Suprapubic skin (tissue), 4 donors: ENCODE measurements at regions not wholly inside any gene's neighbourhood (a gene's known extent, or its start where the extent isn't known, plus 50 kb on each side); places are given as distances from the start of the nearest gene placed in this dataset.

ENCODE experiments used
- DNase-seq, 2 donors: peaks; one replicate each; pipeline ENCODE4 v3.0.0-alpha.2; 2019; ENCODE audit warnings: low spot score in 2 of 2
- H3K27ac ChIP-seq: fragments of 200-600 bp; sonication (generic); one replicate; pipeline ENCODE4 v1.5.1; 2019
- H3K27me3 ChIP-seq: fragments of 200-600 bp; sonication (generic); one replicate; pipeline ENCODE4 v1.5.1; 2019
- H3K36me3 ChIP-seq: fragments of 200-600 bp; sonication (generic); one replicate; pipeline ENCODE4 v1.5.1; 2019
- H3K4me1 ChIP-seq: fragments of 200-600 bp; sonication (generic); one replicate; pipeline ENCODE4 v1.5.1; 2019
- H3K4me3 ChIP-seq: fragments of 200-600 bp; sonication (generic); one replicate; pipeline ENCODE4 v1.5.1; 2019; ENCODE audit warnings: mild to moderate bottlenecking
- H3K9me3 ChIP-seq: fragments of 200-600 bp; sonication (generic); one replicate; pipeline ENCODE4 v1.5.1; 2019
- EP300 ChIP-seq: sonication (generic); formaldehyde crosslinking; IDR thresholded peaks from one replicate; pipeline ENCODE4 v1.6.1; 2017; ENCODE audit warnings: antibody characterized with exemption
- POLR2A ChIP-seq, 2 donors: fragments of 450-650 bp; IDR thresholded peaks; one replicate each; pipeline ENCODE4 v1.6.1; 2017; ENCODE audit warnings: antibody characterized with exemption in 2 of 2, mild to moderate bottlenecking in 2 of 2, moderate library complexity in 2 of 2
- POLR2AphosphoS5 ChIP-seq, 3 donors: sonication (generic); formaldehyde crosslinking; IDR thresholded peaks; one replicate each; pipeline ENCODE4 v1.6.1; 2017; ENCODE audit warnings: antibody characterized with exemption in 3 of 3
- WGBS: methylation state at CpG from one replicate; pipeline ENCODE4 v1.1.5; 2018; 5-methylcytosine and 5-hydroxymethylcytosine counted together
- TF ChIP-seq, protein P1 (sequence below), 2 donors: fragments of 200-600 bp in 1 of 2; fragments of 450-650 bp in 1 of 2; sonication (generic) in 1 of 2; IDR thresholded peaks; one replicate each; pipeline ENCODE4 v1.5.1; 2016 to 2019; ENCODE audit warnings: antibody characterized with exemption in 2 of 2, mild to moderate bottlenecking in 1 of 2, moderate library complexity in 1 of 2

GRCh38 chr5:5572976-5573797 is 150.7 kb downstream of the ICE1 start:
- Histone ChIP-seq H3K36me3 (no peaks in the 10 kb centered on the region), H3K27ac (no peak overlapping the region), H3K4me1 (peaks cover 3% of the 10 kb centered on the region), H3K27me3 (peaks cover 4% of the 10 kb centered on the region), H3K4me3 (no peak overlapping the region), H3K9me3 (no peaks in the 10 kb centered on the region)
- TF ChIP-seq EP300 = no peak
- no peak for TF ChIP-seq POLR2AphosphoS5 (IDR thresholded peaks at IDR 0.05)
- TF ChIP-seq POLR2A (IDR thresholded peaks at IDR 0.05) = no peak
- TF ChIP-seq, protein P1, sequence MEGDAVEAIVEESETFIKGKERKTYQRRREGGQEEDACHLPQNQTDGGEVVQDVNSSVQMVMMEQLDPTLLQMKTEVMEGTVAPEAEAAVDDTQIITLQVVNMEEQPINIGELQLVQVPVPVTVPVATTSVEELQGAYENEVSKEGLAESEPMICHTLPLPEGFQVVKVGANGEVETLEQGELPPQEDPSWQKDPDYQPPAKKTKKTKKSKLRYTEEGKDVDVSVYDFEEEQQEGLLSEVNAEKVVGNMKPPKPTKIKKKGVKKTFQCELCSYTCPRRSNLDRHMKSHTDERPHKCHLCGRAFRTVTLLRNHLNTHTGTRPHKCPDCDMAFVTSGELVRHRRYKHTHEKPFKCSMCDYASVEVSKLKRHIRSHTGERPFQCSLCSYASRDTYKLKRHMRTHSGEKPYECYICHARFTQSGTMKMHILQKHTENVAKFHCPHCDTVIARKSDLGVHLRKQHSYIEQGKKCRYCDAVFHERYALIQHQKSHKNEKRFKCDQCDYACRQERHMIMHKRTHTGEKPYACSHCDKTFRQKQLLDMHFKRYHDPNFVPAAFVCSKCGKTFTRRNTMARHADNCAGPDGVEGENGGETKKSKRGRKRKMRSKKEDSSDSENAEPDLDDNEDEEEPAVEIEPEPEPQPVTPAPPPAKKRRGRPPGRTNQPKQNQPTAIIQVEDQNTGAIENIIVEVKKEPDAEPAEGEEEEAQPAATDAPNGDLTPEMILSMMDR (IDR thresholded peaks at IDR 0.05) = no peak
- WGBS = 35% methylated on average over 12 of the region's 21 CpGs
- no peak for DNase-seq

DNA sequence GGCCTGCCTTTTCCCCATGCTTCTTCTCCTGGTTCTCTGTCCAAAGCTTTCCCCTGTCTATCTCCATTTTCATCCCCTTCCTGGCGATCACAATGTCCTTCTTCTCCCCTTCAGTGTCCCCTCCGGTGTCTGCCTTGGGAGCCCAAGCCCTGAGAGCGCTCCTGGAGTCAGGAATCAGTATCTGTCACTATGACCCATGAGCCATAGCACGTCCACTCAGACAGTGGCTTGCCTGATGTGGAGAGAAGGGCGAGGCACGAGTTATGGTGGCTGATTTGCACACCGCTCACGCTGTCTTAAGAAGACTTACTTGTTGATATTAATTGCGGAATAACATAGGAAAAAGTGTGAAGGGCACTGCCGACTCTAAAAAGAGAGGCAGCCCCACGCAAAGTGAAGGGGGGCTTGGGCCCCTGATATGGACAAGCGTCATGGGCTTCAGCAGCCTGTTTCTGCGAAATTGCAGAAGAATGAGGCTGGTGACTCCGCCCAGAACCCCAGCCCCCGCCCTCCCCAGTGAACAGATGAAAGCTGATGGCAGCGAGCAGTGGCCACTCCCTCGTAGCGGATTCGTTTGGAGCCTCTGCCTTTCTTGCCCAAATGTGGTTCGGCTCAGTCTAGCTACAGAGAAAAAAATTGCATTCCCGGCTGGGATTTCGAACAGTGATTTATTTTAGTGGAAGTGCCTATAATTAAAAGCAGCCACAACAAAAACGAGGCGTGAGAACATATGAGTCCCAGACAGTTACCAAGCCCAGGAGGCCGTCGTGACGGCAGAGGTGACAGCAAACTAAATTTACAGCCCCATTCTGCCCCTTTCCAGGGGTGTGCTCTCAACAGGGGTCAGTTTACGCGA is 149.8 kb downstream of the ICE1 start:
- no peak for TF ChIP-seq EP300
- TF ChIP-seq, protein P1 (IDR thresholded peaks at IDR 0.05) = no peak
- no peak for TF ChIP-seq POLR2AphosphoS5 (IDR thresholded peaks at IDR 0.05)
- TF ChIP-seq POLR2A (IDR thresholded peaks at IDR 0.05) = no peak
- peak in 1 of 2 donors; percentile 80 for DNase-seq
- H3K4me3 ChIP-seq = no peak overlapping the region

DNA sequence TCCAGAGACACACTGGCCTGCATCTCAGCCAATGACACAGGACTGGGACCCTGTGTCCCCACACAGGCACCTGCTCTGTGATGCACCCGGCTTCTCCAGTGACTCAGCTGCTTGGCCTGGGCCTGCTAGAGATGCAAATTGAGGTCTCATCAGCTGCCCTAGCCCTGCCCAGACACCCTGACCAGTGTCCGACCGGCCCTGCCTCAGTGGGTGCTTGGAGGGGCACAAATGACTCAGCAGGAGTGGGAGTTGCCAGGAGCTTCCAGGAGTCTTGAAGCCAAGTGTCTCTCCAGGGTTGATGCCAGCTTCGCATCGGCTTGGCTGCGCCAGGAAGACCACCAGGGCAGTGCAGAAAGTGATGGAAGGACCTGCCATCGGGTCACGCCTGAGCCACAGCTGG is 148.2 kb downstream of the ICE1 start:
- DNase-seq = no peak
- Histone ChIP-seq H3K4me1 (peaks cover 3% of the 10 kb centered on the region), H3K4me3 (no peak overlapping the region), H3K27ac (no peak overlapping the region), H3K9me3 (no peaks in the 10 kb centered on the region), H3K27me3 (peaks cover 4% of the 10 kb centered on the region), H3K36me3 (no peaks in the 10 kb centered on the region)
- WGBS = 96% methylated on average over 5 of the region's 8 CpGs
- TF ChIP-seq, protein P1 (IDR thresholded peaks at IDR 0.05) = no peak
- no peak for TF ChIP-seq POLR2AphosphoS5 (IDR thresholded peaks at IDR 0.05)
- TF ChIP-seq POLR2A (IDR thresholded peaks at IDR 0.05) = no peak
- TF ChIP-seq EP300 = no peak

More for the DNA sequence above, 149.8 kb downstream of the ICE1 start:
- WGBS = 41% methylated on average over 29 of the region's 29 CpGs
- H3K27ac ChIP-seq = no peak overlapping the region
- no peaks in the 10 kb centered on the region for H3K9me3 ChIP-seq
- peaks cover 4% of the 10 kb centered on the region for H3K27me3 ChIP-seq
- no peaks in the 10 kb centered on the region for H3K36me3 ChIP-seq
- peaks cover 3% of the 10 kb centered on the region for H3K4me1 ChIP-seq

GRCh38 chr5:5564898-5565297 is 142.4 kb downstream of the ICE1 start:
- no peaks in the 10 kb centered on the region for H3K9me3 ChIP-seq
- H3K27me3 ChIP-seq = no peaks in the 10 kb centered on the region
- H3K4me1 ChIP-seq = no peaks in the 10 kb centered on the region
- no peak overlapping the region for H3K27ac ChIP-seq
- H3K36me3 ChIP-seq = no peaks in the 10 kb centered on the region
- no peak for TF ChIP-seq EP300
- TF ChIP-seq POLR2AphosphoS5 (IDR thresholded peaks at IDR 0.05) = no peak
- TF ChIP-seq, protein P1 (IDR thresholded peaks at IDR 0.05) = no peak
- no peak for TF ChIP-seq POLR2A (IDR thresholded peaks at IDR 0.05)
- 83% methylated on average over 4 of the region's 4 CpGs for WGBS
- DNase-seq = no peak
- no peak overlapping the region for H3K4me3 ChIP-seq

GRCh38 chr5:5560016-5560415 is 137.5 kb downstream of the ICE1 start:
- no peaks in the 10 kb centered on the region for H3K36me3 ChIP-seq
- H3K27me3 ChIP-seq = no peaks in the 10 kb centered on the region
- DNase-seq = no peak
- H3K4me3 ChIP-seq = no peak overlapping the region
- WGBS = 23% methylated on average over 1 of the region's 1 CpG
- no peaks in the 10 kb centered on the region for H3K4me1 ChIP-seq
- TF ChIP-seq POLR2AphosphoS5 (IDR thresholded peaks at IDR 0.05) (no peak), EP300 (no peak), POLR2A (IDR thresholded peaks at IDR 0.05) (no peak)
- TF ChIP-seq, protein P1 (IDR thresholded peaks at IDR 0.05) = no peak
- H3K9me3 ChIP-seq = no peaks in the 10 kb centered on the region
- no peak overlapping the region for H3K27ac ChIP-seq
